H1 (cell line): ENCODE measurements at regions not wholly inside any gene's neighbourhood (a gene's known extent, or its start where the extent isn't known, plus 50 kb on each side); places are given as distances from the start of the nearest gene placed in this dataset.

Source experiments
- CTCF ChIA-PET: fragments of 300-600 bp; sonication (Branson Sonifier 250); formaldehyde crosslinking; loops from one replicate; lab custom pipeline; 2021; ENCODE audit not compliant: partially characterized antibody; lab: Charles Lee
- POLR2A ChIA-PET: fragments of 300-600 bp; sonication (Branson Sonifier 250); formaldehyde crosslinking; loops from one replicate; lab custom pipeline; 2021; ENCODE audit warnings: inconsistent platforms; ENCODE audit not compliant: partially characterized antibody; lab: Charles Lee
- DNase-seq, 2 experiments: peaks; one replicate each; pipeline versions ENCODE4 v3.0.0 to v3.0.0-alpha.2; 2010 to 2022; ENCODE audit warnings: low spot score in 2 of 2, low read depth in 1 of 2, mixed read lengths in 1 of 2
- FAIRE-seq: peaks from 2 replicates; lab custom pipeline; 2011; peaks lifted over from hg19 to GRCh38; lab: Jason Lieb, UNC
- H2AFZ ChIP-seq: 2 replicates; pipeline ENCODE4 v1.8.1; 2012; ENCODE audit warnings: low read length, inconsistent platforms
- H2AK5ac ChIP-seq: 2 replicates; pipeline ENCODE4 v1.6.1; 2013; ENCODE audit warnings: low read depth, low read length
- H2BK120ac ChIP-seq: replicated peaks from 2 replicates; pipeline ENCODE3; 2013; ENCODE audit warnings: low read depth, low read length, inconsistent platforms
- H2BK12ac ChIP-seq: 2 replicates; pipeline ENCODE4 v1.6.1; 2013; ENCODE audit warnings: low read depth, low read length
- H2BK15ac ChIP-seq: 2 replicates; pipeline ENCODE4 v1.6.1; 2013; ENCODE audit warnings: low read length
- H2BK20ac ChIP-seq: 2 replicates; pipeline ENCODE4 v1.6.1; 2013; ENCODE audit warnings: low read length
- H2BK5ac ChIP-seq: 2 replicates; pipeline ENCODE4 v1.6.1; 2013; ENCODE audit warnings: low read depth, low read length
- H3K14ac ChIP-seq: 2 replicates; pipeline ENCODE4 v1.6.1; 2013; ENCODE audit warnings: inconsistent platforms; ENCODE audit not compliant: insufficient read length
- H3K18ac ChIP-seq: 2 replicates; pipeline ENCODE4 v1.6.1; 2013; ENCODE audit warnings: low read length; ENCODE audit errors: extremely low read depth
- H3K23ac ChIP-seq: 2 replicates; pipeline ENCODE4 v1.6.1; 2013; ENCODE audit warnings: inconsistent platforms; ENCODE audit not compliant: insufficient read length
- H3K23me2 ChIP-seq: 2 replicates; pipeline ENCODE4 v1.6.1; 2013; ENCODE audit warnings: low read depth, low read length
- H3K27ac ChIP-seq: 2 replicates; pipeline ENCODE4 v1.6.1; 2011; ENCODE audit warnings: low read depth, low read length, inconsistent platforms
- H3K27me3 ChIP-seq, 4 experiments: replicated peaks in 1 of 4; 1 replicate in 1 of 4; 2 replicates in 3 of 4; pipeline versions ENCODE4 v1.6.1 to v1.8.1; 2011 to 2013; ENCODE audit warnings: low read length in 3 of 4, mild to moderate bottlenecking in 3 of 4, inconsistent platforms in 2 of 4, mixed read lengths in 2 of 4, moderate library complexity in 1 of 4; ENCODE audit not compliant: control insufficient read depth in 3 of 4, insufficient read depth in 3 of 4; ENCODE audit errors: extremely low read depth in 1 of 4
- H3K36me3 ChIP-seq, 4 experiments: 2 replicates each; pipeline versions ENCODE4 v1.6.1 to v1.8.1; 2011 to 2013; ENCODE audit warnings: mild to moderate bottlenecking in 4 of 4, low read length in 3 of 4, moderate library complexity in 2 of 4, control low read depth in 1 of 4, inconsistent platforms in 1 of 4; ENCODE audit not compliant: insufficient read depth in 4 of 4, control insufficient read depth in 2 of 4
- H3K4ac ChIP-seq: replicated peaks from 2 replicates; pipeline ENCODE3; 2013; ENCODE audit warnings: low read length, low read depth, mixed read lengths, inconsistent platforms; ENCODE audit not compliant: insufficient read length
- H3K4me1 ChIP-seq, 4 experiments: replicated peaks in 1 of 4; 1 replicate in 1 of 4; 2 replicates in 3 of 4; pipeline versions ENCODE4 v1.6.1 to v1.8.1; 2011 to 2013; ENCODE audit warnings: low read length in 3 of 4, inconsistent platforms in 2 of 4, mixed read lengths in 1 of 4; ENCODE audit not compliant: insufficient read depth in 4 of 4, control insufficient read depth in 3 of 4
- H3K4me2 ChIP-seq, 2 experiments: 2 replicates each; pipeline versions ENCODE4 v1.6.1 to v1.8.1; 2011 to 2013; ENCODE audit warnings: low read depth in 2 of 2, low read length in 2 of 2, control low read depth in 1 of 2, inconsistent platforms in 1 of 2, mild to moderate bottlenecking in 1 of 2; ENCODE audit not compliant: insufficient read depth in 1 of 2
- H3K4me3 ChIP-seq, 4 experiments: fragments of 200-600, 300-600 bp in 1 of 4; sonication (generic), shearing (Covaris generic), sonication (Bioruptor Twin) in 1 of 4; 2 replicates each; pipeline versions ENCODE4 v1.5.1 to v1.8.1; 2011 to 2016; ENCODE audit warnings: low read length in 4 of 4, low read depth in 3 of 4, control low read depth in 2 of 4, inconsistent platforms in 2 of 4, mild to moderate bottlenecking in 2 of 4, mixed read lengths in 1 of 4, moderate library complexity in 1 of 4; ENCODE audit not compliant: insufficient read depth in 2 of 4; ENCODE audit errors: extremely low read depth in 1 of 4
- H3K56ac ChIP-seq: replicated peaks from 2 replicates; pipeline ENCODE3; 2013; ENCODE audit warnings: low read depth, mild to moderate bottlenecking, mixed read lengths, low read length, inconsistent platforms; ENCODE audit not compliant: insufficient read length
- H3K79me1 ChIP-seq: 2 replicates; pipeline ENCODE4 v1.6.1; 2013; ENCODE audit warnings: low read depth, low read length, control low read depth
- H3K79me2 ChIP-seq, 2 experiments: 2 replicates each; pipeline versions ENCODE4 v1.6.1 to v1.8.1; 2012 to 2013; ENCODE audit warnings: low read length in 2 of 2, mild to moderate bottlenecking in 2 of 2, inconsistent platforms in 1 of 2; ENCODE audit not compliant: insufficient read depth in 2 of 2, control insufficient read depth in 1 of 2
- H3K9ac ChIP-seq, 4 experiments: replicated peaks in 1 of 4; 1 replicate in 1 of 4; 2 replicates in 3 of 4; pipeline versions ENCODE4 v1.6.1 to v1.8.1; 2011 to 2013; ENCODE audit warnings: low read depth in 3 of 4, low read length in 3 of 4, control low read depth in 2 of 4, mild to moderate bottlenecking in 2 of 4, moderate library complexity in 2 of 4, inconsistent platforms in 1 of 4; ENCODE audit errors: extremely low read depth in 1 of 4
- H3K9me3 ChIP-seq, 2 experiments: 2 replicates each; pipeline versions ENCODE4 v1.6.1 to v1.8.1; 2012 to 2013; ENCODE audit warnings: mild to moderate bottlenecking in 2 of 2, moderate library complexity in 2 of 2, control low read depth in 1 of 2, inconsistent platforms in 1 of 2, low read depth in 1 of 2, low read length in 1 of 2, mixed read lengths in 1 of 2; ENCODE audit not compliant: insufficient read depth in 2 of 2
- H4K20me1 ChIP-seq, 2 experiments: replicated peaks in 1 of 2; 2 replicates each; pipeline versions ENCODE3 to v1.8.1; 2011 to 2013; ENCODE audit warnings: inconsistent platforms in 2 of 2, low read length in 2 of 2, mild to moderate bottlenecking in 1 of 2; ENCODE audit not compliant: insufficient read depth in 2 of 2, control insufficient read depth in 1 of 2
- H4K5ac ChIP-seq: 2 replicates; pipeline ENCODE4 v1.6.1; 2013; ENCODE audit warnings: low read length, low read depth, mixed read lengths, inconsistent platforms; ENCODE audit not compliant: insufficient read length
- H4K8ac ChIP-seq: 2 replicates; pipeline ENCODE4 v1.8.0; 2013; ENCODE audit warnings: mild to moderate bottlenecking, moderate library complexity, low read length, inconsistent platforms; ENCODE audit not compliant: insufficient read depth; ENCODE audit errors: extremely low read depth
- H4K91ac ChIP-seq: replicated peaks from 2 replicates; pipeline ENCODE3; 2013; ENCODE audit warnings: low read length, mixed read lengths, inconsistent platforms; ENCODE audit not compliant: insufficient read length
- ATF2 ChIP-seq: IDR thresholded peaks from 2 replicates; pipeline ENCODE4 v1.6.1; 2012; ENCODE audit warnings: low read length, inconsistent platforms
- BCL11A ChIP-seq, 2 experiments: IDR thresholded peaks; one replicate each; pipeline ENCODE4 v1.6.1; 2011; ENCODE audit warnings: low read depth in 2 of 2, low read length in 2 of 2, mild to moderate bottlenecking in 2 of 2
- E2F6 ChIP-seq: IDR thresholded peaks from 2 replicates; pipeline ENCODE4 v1.6.1; 2012; ENCODE audit warnings: inconsistent platforms
- USF2 ChIP-seq: IDR thresholded peaks from 2 replicates; pipeline ENCODE4 v1.6.1; 2011; ENCODE audit warnings: low read length, improper control_type of control experiment
- WGBS, 2 experiments: shearing (Covaris generic) in 1 of 2; methylation state at CpG; one replicate each; pipeline versions ENCODE4 v1.1.6 to v1.1.7; 2013 to 2015; ENCODE audit warnings: low lambda C conversion rate in 2 of 2, mixed read lengths in 2 of 2, inconsistent platforms in 1 of 2, low coverage in 1 of 2, missing lambda C conversion rate in 1 of 2; ENCODE audit not compliant: insufficient replicate concordance in 2 of 2, insufficient coverage in 1 of 2, insufficient read length in 1 of 2; ENCODE audit errors: extremely low coverage in 1 of 2, missing lambda C conversion rate in 1 of 2; 5-methylcytosine and 5-hydroxymethylcytosine counted together

- no peak overlapping the region for H3K4ac ChIP-seq
- H3K9ac ChIP-seq = no peak overlapping the region
- no peak overlapping the region for H2BK12ac ChIP-seq
- CTCF ChIA-PET = no interaction called here
- TF ChIP-seq BCL11A (IDR thresholded peaks at IDR 0.05; ENCODE audit: low read depth in 2 of 2, low read length in 2 of 2) = no peak
- no peak for TF ChIP-seq USF2
- TF ChIP-seq E2F6 = no peak
- no peak for TF ChIP-seq ATF2
- POLR2A ChIA-PET = no interaction called here
- 88% methylated on average over 5 of the region's 5 CpGs; no CpG with 5 or more reads in 1 of the 2 experiments for WGBS, 2 experiments
- no peaks in the 10 kb centered on the region for H3K79me2 ChIP-seq
- no peaks in the 10 kb centered on the region for H3K23me2 ChIP-seq
- no peak overlapping the region for H3K14ac ChIP-seq
- no peak overlapping the region for H2BK5ac ChIP-seq
- no peak overlapping the region for H2BK15ac ChIP-seq
- H2AFZ ChIP-seq = no peak overlapping the region
- H3K27me3 ChIP-seq = no peaks in the 10 kb centered on the region
- no peaks in the 10 kb centered on the region for H3K79me1 ChIP-seq
- no peaks in the 10 kb centered on the region for H3K9me3 ChIP-seq
- no peaks in the 10 kb centered on the region; a peak in 1 of 7 replicates for H3K4me1 ChIP-seq
- H4K91ac ChIP-seq = no peak overlapping the region
- H4K5ac ChIP-seq = no peak overlapping the region
- H3K56ac ChIP-seq = no peak overlapping the region
- no peaks in the 10 kb centered on the region for H4K20me1 ChIP-seq
- no peak for DNase-seq
- FAIRE-seq = no peak
- no peak overlapping the region for H4K8ac ChIP-seq
- no peaks in the 10 kb centered on the region for H3K36me3 ChIP-seq
- no peak overlapping the region for H2BK120ac ChIP-seq
- no peak overlapping the region for H3K18ac ChIP-seq
- no peak overlapping the region for H3K27ac ChIP-seq
- H3K4me2 ChIP-seq = no peak overlapping the region
- H2AK5ac ChIP-seq = no peak overlapping the region
- H3K4me3 ChIP-seq = no peak overlapping the region
- no peak overlapping the region for H3K23ac ChIP-seq
- H2BK20ac ChIP-seq = no peak overlapping the region
Measured at GRCh38 chr11:127651175-127651887, 650.8 kb upstream of the KIRREL3 start.
